Fibroblast of lung (primary cell): ENCODE measurements at regions not wholly inside any gene's neighbourhood (a gene's known extent, or its start where the extent isn't known, plus 50 kb on each side); places are given as distances from the start of the nearest gene placed in this dataset.

Experiments used
- EZH2 ChIP-seq: IDR thresholded peaks from 2 replicates; pipeline ENCODE4 v1.5.1; 2012; ENCODE audit warnings: low read length, control low read depth, mild to moderate bottlenecking; ENCODE audit errors: missing control alignments
- TF ChIP-seq, protein P1 (sequence below), 2 donors: IDR thresholded peaks in 1 of 2; conservative IDR thresholded peaks in 1 of 2; 1 replicate in 1 of 2; 2 replicates in 1 of 2; pipeline ENCODE4 v1.5.1; 2011 to 2012; ENCODE audit warnings: low read length in 2 of 2, control low read depth in 1 of 2, inconsistent platforms in 1 of 2, low read depth in 1 of 2, mild to moderate bottlenecking in 1 of 2

GRCh38 chr12:87038098-87038497 is 781.9 kb upstream of the MGAT4C start:
- TF ChIP-seq, protein P1, sequence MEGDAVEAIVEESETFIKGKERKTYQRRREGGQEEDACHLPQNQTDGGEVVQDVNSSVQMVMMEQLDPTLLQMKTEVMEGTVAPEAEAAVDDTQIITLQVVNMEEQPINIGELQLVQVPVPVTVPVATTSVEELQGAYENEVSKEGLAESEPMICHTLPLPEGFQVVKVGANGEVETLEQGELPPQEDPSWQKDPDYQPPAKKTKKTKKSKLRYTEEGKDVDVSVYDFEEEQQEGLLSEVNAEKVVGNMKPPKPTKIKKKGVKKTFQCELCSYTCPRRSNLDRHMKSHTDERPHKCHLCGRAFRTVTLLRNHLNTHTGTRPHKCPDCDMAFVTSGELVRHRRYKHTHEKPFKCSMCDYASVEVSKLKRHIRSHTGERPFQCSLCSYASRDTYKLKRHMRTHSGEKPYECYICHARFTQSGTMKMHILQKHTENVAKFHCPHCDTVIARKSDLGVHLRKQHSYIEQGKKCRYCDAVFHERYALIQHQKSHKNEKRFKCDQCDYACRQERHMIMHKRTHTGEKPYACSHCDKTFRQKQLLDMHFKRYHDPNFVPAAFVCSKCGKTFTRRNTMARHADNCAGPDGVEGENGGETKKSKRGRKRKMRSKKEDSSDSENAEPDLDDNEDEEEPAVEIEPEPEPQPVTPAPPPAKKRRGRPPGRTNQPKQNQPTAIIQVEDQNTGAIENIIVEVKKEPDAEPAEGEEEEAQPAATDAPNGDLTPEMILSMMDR (conservative IDR thresholded peaks at IDR 0.05 in 1 of 2, IDR thresholded peaks at IDR 0.05 in 1 of 2; ENCODE audit: low read depth in 1 of 2, low read length in 2 of 2) = no peak
- TF ChIP-seq EZH2 = no peak
